ENCODE measurements at regions not wholly inside any gene's neighbourhood (a gene's known extent, or its start where the extent isn't known, plus 50 kb on each side); places are given as distances from the start of the nearest gene placed in this dataset.

- Histone ChIP-seq H3K4me3 (no peak overlapping the region), H3K4me1 (no peaks in the 10 kb centered on the region), H3K27me3 (no peaks in the 10 kb centered on the region), H3K36me3 (no peaks in the 10 kb centered on the region), H3K27ac (no peak overlapping the region), H3K9me3 (no peaks in the 10 kb centered on the region)
- no peak for DNase-seq (ENCODE audit: low spot score in 2 of 2)
- intact Hi-C loops (cut with DNase I; ENCODE audit: low total_unique reads) = no loop called here
- TF ChIP-seq POLR2A (IDR thresholded peaks at IDR 0.05) = no peak
- TF ChIP-seq CTCF (IDR thresholded peaks at IDR 0.05) = no peak
- no peak for TF ChIP-seq POLR2AphosphoS5 (IDR thresholded peaks at IDR 0.05)
These were observed 113.1 kb upstream of the DDX18 start for GRCh38 chr2:117701365-117701764.

GRCh38 chr2:117702098-117702497 is 112.4 kb upstream of the DDX18 start:
- intact Hi-C loops (cut with DNase I; ENCODE audit: low total_unique reads) = no loop called here
- H3K27ac ChIP-seq = no peak overlapping the region
- no peaks in the 10 kb centered on the region for H3K36me3 ChIP-seq
- DNase-seq (ENCODE audit: low spot score in 2 of 2) = no peak
- H3K27me3 ChIP-seq = no peaks in the 10 kb centered on the region
- no peak overlapping the region for H3K4me3 ChIP-seq
- no peaks in the 10 kb centered on the region for H3K9me3 ChIP-seq
- no peaks in the 10 kb centered on the region for H3K4me1 ChIP-seq
- TF ChIP-seq CTCF (IDR thresholded peaks at IDR 0.05) = no peak
- no peak for TF ChIP-seq POLR2A (IDR thresholded peaks at IDR 0.05)
- TF ChIP-seq POLR2AphosphoS5 (IDR thresholded peaks at IDR 0.05) = no peak

GRCh38 chr2:117703858-117704257 is 110.6 kb upstream of the DDX18 start:
- H3K9me3 ChIP-seq = no peaks in the 10 kb centered on the region
- DNase-seq (ENCODE audit: low spot score in 2 of 2) = no peak
- no peaks in the 10 kb centered on the region for H3K36me3 ChIP-seq
- H3K27me3 ChIP-seq = no peaks in the 10 kb centered on the region
- intact Hi-C loops (cut with DNase I; ENCODE audit: low total_unique reads) = no loop called here
- TF ChIP-seq CTCF (IDR thresholded peaks at IDR 0.05) (no peak), POLR2AphosphoS5 (IDR thresholded peaks at IDR 0.05) (no peak), POLR2A (IDR thresholded peaks at IDR 0.05) (no peak)
- no peak overlapping the region for H3K4me3 ChIP-seq
- no peak overlapping the region for H3K27ac ChIP-seq
- no peaks in the 10 kb centered on the region for H3K4me1 ChIP-seq

GRCh38 chr2:117704818-117705217 is 109.7 kb upstream of the DDX18 start:
- Histone ChIP-seq H3K27me3 (no peaks in the 10 kb centered on the region), H3K36me3 (no peaks in the 10 kb centered on the region), H3K4me1 (no peaks in the 10 kb centered on the region), H3K9me3 (no peaks in the 10 kb centered on the region), H3K4me3 (no peak overlapping the region), H3K27ac (no peak overlapping the region)
- no peak for DNase-seq (ENCODE audit: low spot score in 2 of 2)
- TF ChIP-seq POLR2A (IDR thresholded peaks at IDR 0.05) (no peak), POLR2AphosphoS5 (IDR thresholded peaks at IDR 0.05) (no peak), CTCF (IDR thresholded peaks at IDR 0.05) (no peak)
- intact Hi-C loops (cut with DNase I; ENCODE audit: low total_unique reads) = no loop called here

GRCh38 chr2:117707874-117708273 is 106.6 kb upstream of the DDX18 start:
- no peak for DNase-seq (ENCODE audit: low spot score in 2 of 2)
- intact Hi-C loops (cut with DNase I; ENCODE audit: low total_unique reads) = no loop called here
- H3K4me3 ChIP-seq = no peak overlapping the region
- no peaks in the 10 kb centered on the region for H3K27me3 ChIP-seq
- no peaks in the 10 kb centered on the region for H3K9me3 ChIP-seq
- no peaks in the 10 kb centered on the region for H3K4me1 ChIP-seq
- no peak overlapping the region for H3K27ac ChIP-seq
- no peaks in the 10 kb centered on the region for H3K36me3 ChIP-seq
- TF ChIP-seq POLR2A (IDR thresholded peaks at IDR 0.05) = no peak
- no peak for TF ChIP-seq CTCF (IDR thresholded peaks at IDR 0.05)
